K562 (cell line): ENCODE measurements at regions not wholly inside any gene's neighbourhood (a gene's known extent, or its start where the extent isn't known, plus 50 kb on each side); places are given as distances from the start of the nearest gene placed in this dataset.
A peak's percentile ranks its signal among the peaks of the same experiment; 100 is the strongest.

Experiments used
- ATAC-seq: fragments of 200-7000 bp; cut with Tn5 transposase; 3 replicates; pipeline ENCODE4 v1.9.1; 2020; ENCODE audit warnings: moderate library complexity
- BruUV-seq: library from RNA; stranded (reverse); fragments of 400-500 nt; replicated peaks from 2 replicates; lab custom pipeline; 2021; lab: Mats Ljungman, UMichigan
- CTCF ChIA-PET: fragments of 300-600 bp; formaldehyde crosslinking; extraction: SDS; loops from one replicate; lab custom pipeline; 2021; ENCODE audit warnings: low intra/inter-chr PET ratio; lab: Yijun Ruan, JAX
- POLR2A ChIA-PET: fragments of 300-600, 350-650 bp; sonication (Branson Sonifier 250); formaldehyde crosslinking; extraction: SDS; loops from one replicate; lab custom pipeline; 2021; ENCODE audit warnings: antibody characterized with exemption, inconsistent platforms; lab: Yijun Ruan, JAX
- DNase-seq, 4 experiments: peaks; one replicate each; pipeline versions ENCODE4 v3.0.0 to v3.0.0-alpha.2; 2011 to 2018; ENCODE audit warnings: low spot score in 3 of 4, mixed read lengths in 3 of 4; ENCODE audit errors: extremely low read depth in 1 of 4
- FAIRE-seq: peaks from 2 replicates; lab custom pipeline; 2011; peaks lifted over from hg19 to GRCh38; lab: Jason Lieb, UNC
- H2AFZ ChIP-seq: 2 replicates; pipeline ENCODE4 v1.6.0; 2011; ENCODE audit warnings: low read depth, low read length, control low read depth, inconsistent platforms
- H3K27ac ChIP-seq: fragments of 200-600 bp; 3 replicates; pipeline ENCODE4 v1.8.0; 2011; ENCODE audit warnings: low read depth, mild to moderate bottlenecking, control low read depth, inconsistent platforms, low read length, moderate library complexity, mixed read lengths; ENCODE audit errors: extremely low read depth
- H3K27me3 ChIP-seq, 2 experiments: fragments of 300-600 bp in 1 of 2; 2 replicates in 1 of 2; 3 replicates in 1 of 2; pipeline versions ENCODE4 v1.6.0 to v1.8.0; 2011; ENCODE audit warnings: inconsistent platforms in 2 of 2, low read length in 2 of 2, mild to moderate bottlenecking in 1 of 2, mixed read lengths in 1 of 2, moderate library complexity in 1 of 2; ENCODE audit not compliant: control insufficient read depth in 2 of 2, insufficient read depth in 2 of 2
- H3K36me3 ChIP-seq: fragments of 300-600 bp; 3 replicates; pipeline ENCODE4 v1.8.0; 2011; ENCODE audit warnings: mild to moderate bottlenecking, low read length, inconsistent platforms; ENCODE audit not compliant: control insufficient read depth, insufficient read depth
- H3K4me1 ChIP-seq, 2 experiments: fragments of 200-600 bp in 1 of 2; replicated peaks in 1 of 2; 2 replicates in 1 of 2; 3 replicates in 1 of 2; pipeline versions ENCODE4 v1.5.1 to v1.8.0; 2011; ENCODE audit warnings: inconsistent platforms in 2 of 2, low read length in 2 of 2, mild to moderate bottlenecking in 1 of 2, mixed read lengths in 1 of 2, moderate library complexity in 1 of 2; ENCODE audit not compliant: control insufficient read depth in 2 of 2, insufficient read depth in 2 of 2
- H3K4me2 ChIP-seq: 2 replicates; pipeline ENCODE4 v1.6.1; 2011; ENCODE audit warnings: low read length, control low read depth, inconsistent platforms, mixed read lengths; ENCODE audit not compliant: insufficient read depth
- H3K4me3 ChIP-seq: fragments of 200-600 bp; sonication (generic), shearing (Covaris generic); 2 replicates; pipeline ENCODE4 v1.5.1; 2016; ENCODE audit warnings: control low read depth, inconsistent platforms
- H3K79me2 ChIP-seq: fragments of 200-600 bp; 3 replicates; pipeline ENCODE4 v1.8.0; 2011; ENCODE audit warnings: low read length, inconsistent platforms; ENCODE audit not compliant: control insufficient read depth, insufficient read depth
- H3K9ac ChIP-seq, 2 experiments: 2 replicates each; pipeline versions ENCODE4 v1.6.0 to v1.6.1; 2011; ENCODE audit warnings: low read depth in 2 of 2, low read length in 2 of 2, control low read depth in 1 of 2, inconsistent platforms in 1 of 2, mild to moderate bottlenecking in 1 of 2, mixed read lengths in 1 of 2; ENCODE audit not compliant: insufficient read depth in 1 of 2
- H3K9me1 ChIP-seq: one replicate; pipeline ENCODE4 v1.6.0; 2011; ENCODE audit warnings: inconsistent platforms, mild to moderate bottlenecking, low read length, moderate library complexity; ENCODE audit not compliant: control insufficient read depth, insufficient read depth
- H3K9me3 ChIP-seq: replicated peaks from 2 replicates; pipeline ENCODE4 v1.5.1; 2011; ENCODE audit warnings: low read depth, low read length, inconsistent platforms; ENCODE audit not compliant: control insufficient read depth, insufficient read depth
- H4K20me1 ChIP-seq: replicated peaks from 2 replicates; pipeline ENCODE4 v1.6.1; 2011; ENCODE audit warnings: low read length, inconsistent platforms, mixed read lengths; ENCODE audit not compliant: control insufficient read depth, insufficient read depth
- BACH1 ChIP-seq: fragments of 200-800 bp; sonication (Bioruptor generic); IDR thresholded peaks from 2 replicates; pipeline ENCODE4 v1.6.1; 2016; ENCODE audit warnings: missing genetic modification characterization, missing compliant biosample characterization
- BCL6 ChIP-seq: fragments of 250-450 bp; sonication (Bioruptor Pico); IDR thresholded peaks from 2 replicates; pipeline ENCODE4 v1.4.0; 2020
- BRD9 ChIP-seq: fragments of 450-650 bp; IDR thresholded peaks from 2 replicates; pipeline ENCODE4 v1.6.1; 2018; ENCODE audit warnings: low read depth; ENCODE audit not compliant: partially characterized antibody
- EGR1 ChIP-seq: fragments of 450-650 bp; conservative IDR thresholded peaks from 2 replicates; pipeline ENCODE4 v1.6.1; 2017; ENCODE audit warnings: mild to moderate bottlenecking
- FOSL1 ChIP-seq: fragments of 200-800 bp; sonication (Bioruptor generic); conservative IDR thresholded peaks from 2 replicates; pipeline ENCODE4 v1.6.1; 2016; ENCODE audit warnings: missing genetic modification characterization, missing compliant biosample characterization
- GTF2A2 ChIP-seq: IDR thresholded peaks from 2 replicates; pipeline ENCODE4 v1.6.1; 2016; ENCODE audit warnings: mild to moderate bottlenecking, missing genetic modification characterization, missing compliant biosample characterization
- HDAC2 ChIP-seq: fragments of 450-650 bp; IDR thresholded peaks from 2 replicates; pipeline ENCODE4 v1.6.1; 2016; ENCODE audit warnings: mild to moderate bottlenecking
- HDAC8 ChIP-seq: fragments of 450-650 bp; IDR thresholded peaks from 2 replicates; pipeline ENCODE4 v1.6.1; 2016; ENCODE audit warnings: mild to moderate bottlenecking, missing genetic modification characterization, moderate library complexity, missing compliant biosample characterization
- KDM1A ChIP-seq, 2 experiments: fragments of 450-650 bp; IDR thresholded peaks; 2 replicates each; pipeline ENCODE4 v1.6.1; 2016; ENCODE audit warnings: mild to moderate bottlenecking in 2 of 2
- LEF1 ChIP-seq: fragments of 450-650 bp; IDR thresholded peaks from 2 replicates; pipeline ENCODE4 v1.6.1; 2016; ENCODE audit warnings: mild to moderate bottlenecking
- MAFF ChIP-seq: IDR thresholded peaks from 2 replicates; pipeline ENCODE4 v1.6.1; 2012; ENCODE audit warnings: low read length, improper control_type of control experiment
- MCM7 ChIP-seq, 2 experiments: fragments of 450-650 bp; IDR thresholded peaks; 2 replicates each; pipeline ENCODE4 v1.6.1; 2016 to 2018
- MEF2D ChIP-seq: conservative IDR thresholded peaks from 2 replicates; pipeline ENCODE4 v1.6.1; 2016; ENCODE audit warnings: low read depth, missing genetic modification characterization, missing compliant biosample characterization
- NBN ChIP-seq: fragments of 450-650 bp; IDR thresholded peaks from 2 replicates; pipeline ENCODE4 v1.6.1; 2016; ENCODE audit warnings: low read depth, mild to moderate bottlenecking
- NFE2L1 ChIP-seq: fragments of 450-650 bp; IDR thresholded peaks from 2 replicates; pipeline ENCODE4 v1.6.1; 2016; ENCODE audit warnings: missing genetic modification characterization, low read depth, mild to moderate bottlenecking, missing compliant biosample characterization, moderate library complexity, borderline replicate concordance
- NFIC ChIP-seq: fragments of 450-650 bp; IDR thresholded peaks from 2 replicates; pipeline ENCODE4 v1.6.1; 2017; ENCODE audit warnings: mild to moderate bottlenecking, inconsistent platforms
- NFRKB ChIP-seq: fragments of 450-650 bp; IDR thresholded peaks from 2 replicates; pipeline ENCODE4 v1.6.1; 2016; ENCODE audit warnings: low read depth
- NFYB ChIP-seq: IDR thresholded peaks from 2 replicates; pipeline ENCODE4 v1.6.1; 2011; ENCODE audit warnings: mild to moderate bottlenecking, moderate library complexity; ENCODE audit not compliant: insufficient read length; ENCODE audit errors: extremely low read depth
- NR2C2 ChIP-seq, 2 experiments: fragments of 200-800 bp in 1 of 2; sonication (Bioruptor generic) in 1 of 2; sonication (generic) in 1 of 2; formaldehyde crosslinking in 1 of 2; IDR thresholded peaks; 2 replicates each; pipeline versions ENCODE4 v1.6.1 to v1.8.0; 2016 to 2022; ENCODE audit warnings: mild to moderate bottlenecking in 1 of 2, missing compliant biosample characterization in 1 of 2, missing genetic modification characterization in 1 of 2, missing genetic modification reagents in 1 of 2
- PHB ChIP-seq: fragments of 250-450 bp; sonication (Bioruptor Pico); IDR thresholded peaks from 2 replicates; pipeline ENCODE4 v1.5.0; 2021
- PML ChIP-seq: IDR thresholded peaks from 2 replicates; pipeline ENCODE4 v1.6.1; 2012; ENCODE audit warnings: low read length, inconsistent platforms
- RCOR1 ChIP-seq, 2 experiments: IDR thresholded peaks; 2 replicates each; pipeline ENCODE4 v1.6.1; 2012; ENCODE audit warnings: low read depth in 2 of 2, low read length in 2 of 2, borderline replicate concordance in 1 of 2, improper control_type of control experiment in 1 of 2
- RNF2 ChIP-seq: sonication (generic); IDR thresholded peaks from 2 replicates; pipeline ENCODE4 v1.6.1; 2016
- SP1 ChIP-seq: sonication (generic); formaldehyde crosslinking; IDR thresholded peaks from 2 replicates; pipeline ENCODE4 v1.8.1; 2022; ENCODE audit warnings: mild to moderate bottlenecking, missing genetic modification reagents
- TRIM24 ChIP-seq, 2 experiments: fragments of 450-650 bp; IDR thresholded peaks; 2 replicates each; pipeline ENCODE4 v1.6.1; 2016
- ZFP1 ChIP-seq: fragments of 450-650 bp; formaldehyde crosslinking; IDR thresholded peaks from 2 replicates; pipeline ENCODE4 v1.4.0; 2020; ENCODE audit warnings: mild to moderate bottlenecking, mixed read lengths
- ZNF175 ChIP-seq: fragments of 200-800 bp; sonication (Bioruptor generic); IDR thresholded peaks from 2 replicates; pipeline ENCODE4 v1.6.1; 2016; ENCODE audit warnings: low read depth, mild to moderate bottlenecking, missing genetic modification characterization, missing compliant biosample characterization
- ZNF431 ChIP-seq: sonication (generic); formaldehyde crosslinking; IDR thresholded peaks from 2 replicates; pipeline ENCODE4 v1.8.0; 2022; ENCODE audit warnings: mild to moderate bottlenecking, missing genetic modification reagents
- WGBS: fragments of 100-300 bp; shearing (Covaris generic); methylation state at CpG from one replicate; pipeline ENCODE4 v1.1.6; 2016; ENCODE audit warnings: low coverage, mixed read lengths; ENCODE audit not compliant: insufficient coverage; ENCODE audit errors: missing lambda C conversion rate; 5-methylcytosine and 5-hydroxymethylcytosine counted together
- in situ Hi-C: fragments of 300-500 bp; cut with MboI; formaldehyde crosslinking; loops from 4 replicates; pipeline ENCODE4 v1.15.0; 2018; ENCODE audit warnings: inconsistent platforms, mixed read lengths
- intact Hi-C: fragments of 100-400 bp; cut with micrococcal nuclease; formaldehyde crosslinking; loops from 2 replicates; pipeline ENCODE4 v1.14.2; 2022

- intact Hi-C loops: no loop called here
- TF ChIP-seq GTF2A2 (tag): no peak
- 0 out of 4 replicates have a peak, but pooled peaks of 1 of the 2 experiments have one; percentile 51 for TF ChIP-seq RCOR1 (IDR thresholded peaks at IDR 0.05; ENCODE audit: borderline replicate concordance in 1 of 2, low read depth in 2 of 2, low read length in 2 of 2)
- 0 out of 2 replicates have a peak, but pooled peaks have one; percentile 41 for TF ChIP-seq NBN
- peak; percentile 75 for TF ChIP-seq FOSL1 (tag)
- 0 out of 4 replicates have a peak, but pooled peaks of 1 of the 2 experiments have one; percentile 10 for TF ChIP-seq KDM1A (IDR thresholded peaks at IDR 0.05)
- peak; percentile 62; the same call in 1 of the 2 replicates for TF ChIP-seq LEF1
- TF ChIP-seq HDAC8 (tag): no peak
- TF ChIP-seq RNF2: 0 out of 2 replicates have a peak, but pooled peaks have one; percentile 20
- TF ChIP-seq SP1 (CRISPR knock-in tag): 0 out of 2 replicates have a peak, but pooled peaks have one; percentile 26
- TF ChIP-seq NFE2L1 (tag): peak; percentile 99
- TF ChIP-seq MAFF: peak; percentile 97
- peak; percentile 75 for TF ChIP-seq EGR1
- TF ChIP-seq MCM7 (IDR thresholded peaks at IDR 0.05): no peak
- TF ChIP-seq HDAC2: 0 out of 2 replicates have a peak, but pooled peaks have one; percentile 18
- 0 out of 2 replicates have a peak, but pooled peaks have one; percentile 6 for TF ChIP-seq MEF2D
- no peak for TF ChIP-seq PML
- peak in 1 of 2 experiments; percentile 44; a peak in 1 of 4 replicates for TF ChIP-seq TRIM24 (IDR thresholded peaks at IDR 0.05)
- peak; percentile 39 for TF ChIP-seq NFYB
- no peak for TF ChIP-seq BCL6
- no peak for TF ChIP-seq ZNF431
- TF ChIP-seq NFIC: peak; percentile 34; the same call in 1 of the 2 replicates
- TF ChIP-seq NFRKB: no peak
- TF ChIP-seq BACH1 (tag): peak; percentile 99
- TF ChIP-seq PHB (CRISPR knock-in tag): no peak
- TF ChIP-seq ZFP1 (CRISPR knock-in tag): no peak
- TF ChIP-seq ZNF175 (CRISPR knock-in tag): 0 out of 2 replicates have a peak, but pooled peaks have one; percentile 15
- TF ChIP-seq NR2C2 (CRISPR knock-in tag; IDR thresholded peaks at IDR 0.05): no peak
- TF ChIP-seq NR2C2 (tag; IDR thresholded peaks at IDR 0.05): 0 out of 2 replicates have a peak, but pooled peaks have one; percentile 58
- TF ChIP-seq BRD9: peak; percentile 50
Observed at GRCh38 chr3:72018343-72018984, 233.5 kb upstream of the PROK2 start.

More at GRCh38 chr3:72018343-72018984, 233.5 kb upstream of the PROK2 start:
- Histone ChIP-seq H3K9me3 (no peaks in the 10 kb centered on the region), H3K79me2 (no peaks in the 10 kb centered on the region; the same call in 2 of the 3 replicates), H3K9me1 (no peaks in the 10 kb centered on the region), H4K20me1 (no peaks in the 10 kb centered on the region), H3K27me3 (no peaks in the 10 kb centered on the region), H3K9ac (peak overlapping the region; percentile 10 to 34; a peak in 1 of 4 replicates), H3K27ac (peak overlapping the region; percentile 67), H3K4me3 (no peak overlapping the region), H3K4me1 (peaks cover 4 to 45% of the 10 kb centered on the region in 2 experiments; a peak in 4 of 5 replicates), H2AFZ (no peak overlapping the region), H3K36me3 (no peaks in the 10 kb centered on the region), H3K4me2 (peak overlapping the region; percentile 51)
- BruUV-seq: no TSS peak
- ATAC-seq (peak; percentile 99), FAIRE-seq (peak; percentile 94), DNase-seq (peak; percentile 76 to 87 (median 80))
- WGBS: 3% methylated on average over 4 of the region's 5 CpGs
- ChIA-PET CTCF (no interaction called here), POLR2A (interaction anchor here (0.6 to 1.9 kb wide), 6 partner anchors 9 to 135 kb away, joined by 3 to 5 read pairs (median 3); no protein-coding TSS in a partner anchor)
- in situ Hi-C loops: no loop called here
